Uterus (tissue), 2 donors: ENCODE measurements at regions not wholly inside any gene's neighbourhood (a gene's known extent, or its start where the extent isn't known, plus 50 kb on each side); places are given as distances from the start of the nearest gene placed in this dataset.

Source experiments
- POLR2A ChIP-seq, 2 donors: fragments of 450-650 bp; IDR thresholded peaks; one replicate each; pipeline ENCODE4 v1.6.1; 2016; ENCODE audit warnings: antibody characterized with exemption in 2 of 2, mild to moderate bottlenecking in 1 of 2, moderate library complexity in 1 of 2
- TF ChIP-seq, protein P1 (sequence below), 4 experiments: fragments of 200-600 bp in 2 of 4; fragments of 450-650 bp in 2 of 4; sonication (generic) in 2 of 4; IDR thresholded peaks; one replicate each; pipeline ENCODE4 v1.5.1; 2016 to 2019; ENCODE audit warnings: antibody characterized with exemption in 4 of 4, mild to moderate bottlenecking in 2 of 4, moderate library complexity in 1 of 4

DNA sequence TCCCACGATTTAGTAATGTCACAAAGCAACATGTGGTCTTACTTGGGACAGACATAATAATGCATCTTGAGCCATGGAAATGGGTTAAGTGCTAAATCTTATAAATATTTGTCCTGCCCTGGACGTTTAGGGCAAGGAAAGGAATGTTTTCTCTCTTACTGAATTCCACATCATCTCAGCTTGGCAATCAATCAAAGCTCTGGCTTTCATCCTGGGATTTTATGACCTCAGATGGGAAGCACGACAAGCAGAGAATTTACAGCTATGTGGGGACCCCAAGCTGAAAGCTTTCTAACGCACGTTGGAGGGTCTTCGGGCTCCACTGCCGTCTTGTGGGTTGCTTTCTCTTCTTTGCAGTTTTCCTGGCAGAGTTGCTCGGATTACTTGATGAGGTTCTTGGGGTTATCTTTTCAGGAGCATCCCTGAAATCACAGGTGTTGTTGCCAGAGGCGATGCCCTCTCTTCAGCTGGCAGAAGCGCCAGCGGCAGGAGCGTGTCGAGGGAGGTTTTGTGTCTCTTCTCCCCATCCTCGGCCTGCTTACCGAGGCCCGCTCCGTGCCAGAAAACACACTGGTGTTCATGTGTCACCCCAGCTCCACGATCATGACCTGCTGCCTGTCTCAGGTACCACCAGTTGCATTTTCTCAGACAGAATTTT, 73.4 kb upstream of the FRMD1 start:
- TF ChIP-seq, protein P1, sequence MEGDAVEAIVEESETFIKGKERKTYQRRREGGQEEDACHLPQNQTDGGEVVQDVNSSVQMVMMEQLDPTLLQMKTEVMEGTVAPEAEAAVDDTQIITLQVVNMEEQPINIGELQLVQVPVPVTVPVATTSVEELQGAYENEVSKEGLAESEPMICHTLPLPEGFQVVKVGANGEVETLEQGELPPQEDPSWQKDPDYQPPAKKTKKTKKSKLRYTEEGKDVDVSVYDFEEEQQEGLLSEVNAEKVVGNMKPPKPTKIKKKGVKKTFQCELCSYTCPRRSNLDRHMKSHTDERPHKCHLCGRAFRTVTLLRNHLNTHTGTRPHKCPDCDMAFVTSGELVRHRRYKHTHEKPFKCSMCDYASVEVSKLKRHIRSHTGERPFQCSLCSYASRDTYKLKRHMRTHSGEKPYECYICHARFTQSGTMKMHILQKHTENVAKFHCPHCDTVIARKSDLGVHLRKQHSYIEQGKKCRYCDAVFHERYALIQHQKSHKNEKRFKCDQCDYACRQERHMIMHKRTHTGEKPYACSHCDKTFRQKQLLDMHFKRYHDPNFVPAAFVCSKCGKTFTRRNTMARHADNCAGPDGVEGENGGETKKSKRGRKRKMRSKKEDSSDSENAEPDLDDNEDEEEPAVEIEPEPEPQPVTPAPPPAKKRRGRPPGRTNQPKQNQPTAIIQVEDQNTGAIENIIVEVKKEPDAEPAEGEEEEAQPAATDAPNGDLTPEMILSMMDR (IDR thresholded peaks at IDR 0.05): no peak
- no peak for TF ChIP-seq POLR2A (IDR thresholded peaks at IDR 0.05)
